Stimulated activated naive CD4-positive, alpha-beta T cell treated with Interleukin-2 at 50 U/mL for 16 hours (primary cell): ENCODE measurements at regions not wholly inside any gene's neighbourhood (a gene's known extent, or its start where the extent isn't known, plus 50 kb on each side); places are given as distances from the start of the nearest gene placed in this dataset.
"Not testable (repeated sequence)": the region's sequence is repeated elsewhere in the genome, so short reads cannot be mapped to it uniquely, and the experiment has no call there.

Source experiments
- DNase-seq: peaks from one replicate; lab custom pipeline; 2025; lab: John Stamatoyannopoulos, UW

- DNase-seq = no peak
These were observed 181.9 kb upstream of the HMHB1 start for GRCh38 chr5:143629871-143630659.

GRCh38 chr5:143625048-143625447 is 186.9 kb upstream of the HMHB1 start:
- not testable (repeated sequence) for DNase-seq

- no peak for DNase-seq
These were observed 187.5 kb upstream of the HMHB1 start for GRCh38 chr5:143624465-143624864.

- no peak for DNase-seq
These were observed 192.9 kb upstream of the HMHB1 start for GRCh38 chr5:143619040-143619439.

GRCh38 chr5:143618141-143618540 is 193.8 kb upstream of the HMHB1 start:
- DNase-seq = no peak

GRCh38 chr5:143614831-143615230 is 197.1 kb upstream of the HMHB1 start:
- DNase-seq = no peak

- no peak for DNase-seq
These were observed 198.6 kb upstream of the HMHB1 start for GRCh38 chr5:143613329-143613728.

- no peak for DNase-seq
These were observed 201.0 kb upstream of the HMHB1 start for GRCh38 chr5:143610946-143611345.

- peak; percentile 19 for DNase-seq
These were observed 202.7 kb upstream of the NR3C1 start for GRCh38 chr5:143606043-143606752.

GRCh38 chr5:143605403-143606005 is 202.0 kb upstream of the NR3C1 start:
- peak; percentile 4 for DNase-seq

- DNase-seq = no peak
These were observed 198.4 kb upstream of the NR3C1 start for GRCh38 chr5:143601917-143602333.

GRCh38 chr5:143601357-143601756 is 197.9 kb upstream of the NR3C1 start:
- DNase-seq = no peak

- no peak for DNase-seq
These were observed 197.1 kb upstream of the NR3C1 start for GRCh38 chr5:143600396-143601075.

- no peak for DNase-seq
These were observed 196.0 kb upstream of the NR3C1 start for GRCh38 chr5:143599474-143599873.

GRCh38 chr5:143596824-143597223 is 193.3 kb upstream of the NR3C1 start:
- DNase-seq = no peak

- DNase-seq = no peak
These were observed 191.7 kb upstream of the NR3C1 start for GRCh38 chr5:143594902-143595818.

GRCh38 chr5:143593723-143594122 is 190.2 kb upstream of the NR3C1 start:
- DNase-seq = no peak

GRCh38 chr5:143592648-143593047 is 189.2 kb upstream of the NR3C1 start:
- no peak for DNase-seq

- no peak for DNase-seq
These were observed 185.6 kb upstream of the NR3C1 start for GRCh38 chr5:143588933-143589662.

- DNase-seq = not testable (repeated sequence)
These were observed 184.6 kb upstream of the NR3C1 start for GRCh38 chr5:143588121-143588520.
